ENCODE measurements at regions not wholly inside any gene's neighbourhood (a gene's known extent, or its start where the extent isn't known, plus 50 kb on each side); places are given as distances from the start of the nearest gene placed in this dataset.

- Histone ChIP-seq H3K36me3 (no peaks in the 10 kb centered on the region), H3K27me3 (no peaks in the 10 kb centered on the region), H3K4me3 (no peak overlapping the region), H3K4me1 (no peaks in the 10 kb centered on the region), H3K27ac (no peak overlapping the region), H3K9me3 (no peaks in the 10 kb centered on the region)
- no peak for TF ChIP-seq POLR2A (IDR thresholded peaks at IDR 0.05)
- TF ChIP-seq CTCF (IDR thresholded peaks at IDR 0.05) = no peak
- intact Hi-C loops (cut with DNase I) = no loop called here
- no peak for DNase-seq
These were observed 151.7 kb downstream of the FASLG start for GRCh38 chr1:172810480-172811175.

- no peaks in the 10 kb centered on the region for H3K27me3 ChIP-seq
- no peaks in the 10 kb centered on the region for H3K9me3 ChIP-seq
- intact Hi-C loops (cut with DNase I) = no loop called here
- TF ChIP-seq POLR2A (IDR thresholded peaks at IDR 0.05) (no peak), CTCF (IDR thresholded peaks at IDR 0.05) (no peak)
- DNase-seq = no peak
- H3K36me3 ChIP-seq = no peaks in the 10 kb centered on the region
- H3K4me3 ChIP-seq = no peak overlapping the region
- no peaks in the 10 kb centered on the region for H3K4me1 ChIP-seq
- H3K27ac ChIP-seq = no peak overlapping the region
These were observed 152.8 kb downstream of the FASLG start for GRCh38 chr1:172811694-172812093.

- Histone ChIP-seq H3K27ac (no peak overlapping the region), H3K4me1 (no peaks in the 10 kb centered on the region), H3K9me3 (no peaks in the 10 kb centered on the region), H3K27me3 (no peaks in the 10 kb centered on the region), H3K4me3 (no peak overlapping the region), H3K36me3 (no peaks in the 10 kb centered on the region)
- intact Hi-C loops (cut with DNase I) = no loop called here
- no peak for DNase-seq
- TF ChIP-seq CTCF (IDR thresholded peaks at IDR 0.05) (no peak), POLR2A (IDR thresholded peaks at IDR 0.05) (no peak)
These were observed 153.2 kb downstream of the FASLG start for GRCh38 chr1:172812118-172812517.

GRCh38 chr1:172813330-172813729 lies 154.4 kb downstream of the FASLG start:
- Histone ChIP-seq H3K27ac (no peak overlapping the region), H3K4me1 (no peaks in the 10 kb centered on the region), H3K27me3 (no peaks in the 10 kb centered on the region), H3K4me3 (no peak overlapping the region), H3K9me3 (no peaks in the 10 kb centered on the region), H3K36me3 (no peaks in the 10 kb centered on the region)
- intact Hi-C loops (cut with DNase I) = no loop called here
- DNase-seq = no peak
- TF ChIP-seq CTCF (IDR thresholded peaks at IDR 0.05) = no peak
- 24 to 39% methylated on average over 2 of the region's 2 CpGs for WGBS, 2 donors

GRCh38 chr1:172814428-172814827 lies 155.5 kb downstream of the FASLG start:
- TF ChIP-seq CTCF (IDR thresholded peaks at IDR 0.05) (no peak), POLR2A (IDR thresholded peaks at IDR 0.05) (no peak)
- no peak for DNase-seq
- 90 to 94% methylated on average over 2 of the region's 2 CpGs for WGBS, 2 donors
- intact Hi-C loops (cut with DNase I) = no loop called here
- Histone ChIP-seq H3K4me1 (peaks cover 0 to 8% (median 2%) of the 10 kb centered on the region in 3 donors), H3K27me3 (no peaks in the 10 kb centered on the region), H3K9me3 (no peaks in the 10 kb centered on the region), H3K36me3 (no peaks in the 10 kb centered on the region), H3K27ac (no peak overlapping the region), H3K4me3 (no peak overlapping the region)
